NAMALWA (cell line): ENCODE measurements at regions not wholly inside any gene's neighbourhood (a gene's known extent, or its start where the extent isn't known, plus 50 kb on each side); places are given as distances from the start of the nearest gene placed in this dataset.

Experiments
- DNase-seq: peaks from one replicate; pipeline ENCODE4 v3.0.0-alpha.2; 2015; ENCODE audit warnings: low spot score

GRCh38 chr12:89256060-89256459, 96.2 kb downstream of the DUSP6 start:
- DNase-seq: no peak

GRCh38 chr12:89253488-89253887, 98.8 kb downstream of the DUSP6 start:
- no peak for DNase-seq

DNA sequence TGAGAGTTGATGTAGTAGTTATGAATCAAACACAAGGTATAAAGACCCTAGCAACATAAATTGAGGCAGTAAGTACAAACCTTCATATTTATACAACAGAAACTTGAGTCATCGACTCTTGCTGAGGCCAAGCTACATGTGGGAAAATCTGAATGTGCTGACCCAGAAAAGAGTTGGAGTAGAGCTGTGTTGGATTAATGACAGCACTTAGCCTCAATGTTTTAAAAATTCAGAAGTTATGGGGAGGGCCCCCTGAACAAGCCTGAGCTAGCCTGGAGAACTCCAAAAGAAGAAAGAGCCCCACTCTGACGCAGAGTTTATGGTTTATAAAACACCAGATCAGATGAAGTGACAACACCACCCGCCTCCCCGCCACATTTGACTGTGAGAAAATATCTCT, 100.0 kb downstream of the DUSP6 start:
- DNase-seq: no peak

DNA sequence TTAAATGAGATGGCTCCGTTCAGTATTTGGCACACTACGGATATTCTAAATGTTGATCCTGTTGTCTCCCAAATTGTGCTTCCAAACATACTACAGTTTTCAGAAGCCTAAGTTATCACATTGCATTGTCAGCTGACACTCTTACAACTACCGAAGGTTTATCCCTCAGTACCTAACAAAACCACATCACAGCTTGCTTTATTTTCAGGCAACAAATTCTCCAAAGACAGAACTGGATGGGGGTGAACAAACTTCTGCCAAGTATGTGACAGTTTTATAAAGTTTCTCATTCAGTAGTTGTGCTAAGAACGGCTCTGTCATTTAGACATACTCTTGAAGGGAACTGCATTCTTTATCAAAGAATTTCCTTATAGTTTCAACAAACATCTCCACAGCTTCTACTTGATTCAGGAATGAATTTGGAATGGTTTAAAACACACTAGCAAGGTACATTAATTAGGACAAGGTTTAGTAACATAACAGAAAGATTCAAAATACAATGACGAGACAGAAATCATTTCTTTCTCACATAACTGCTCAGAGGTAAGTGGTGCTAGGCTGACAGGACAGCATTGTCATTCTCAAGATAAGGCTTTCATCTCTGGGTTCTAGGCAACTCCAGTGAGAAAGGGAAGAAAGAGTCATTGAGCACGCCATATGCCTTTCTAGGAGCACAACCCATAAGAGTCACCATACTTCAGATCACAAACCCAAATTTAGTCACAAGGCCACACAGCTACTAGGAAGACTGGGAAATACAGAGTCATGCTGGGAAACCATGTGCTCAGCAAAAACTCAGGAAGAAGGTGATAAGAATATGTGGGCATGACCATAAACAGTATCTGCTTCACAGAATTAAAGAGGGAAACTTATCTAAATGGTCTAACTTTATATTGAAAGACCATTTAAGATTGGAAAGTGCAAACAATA, 100.7 kb downstream of the DUSP6 start:
- no peak for DNase-seq

DNA sequence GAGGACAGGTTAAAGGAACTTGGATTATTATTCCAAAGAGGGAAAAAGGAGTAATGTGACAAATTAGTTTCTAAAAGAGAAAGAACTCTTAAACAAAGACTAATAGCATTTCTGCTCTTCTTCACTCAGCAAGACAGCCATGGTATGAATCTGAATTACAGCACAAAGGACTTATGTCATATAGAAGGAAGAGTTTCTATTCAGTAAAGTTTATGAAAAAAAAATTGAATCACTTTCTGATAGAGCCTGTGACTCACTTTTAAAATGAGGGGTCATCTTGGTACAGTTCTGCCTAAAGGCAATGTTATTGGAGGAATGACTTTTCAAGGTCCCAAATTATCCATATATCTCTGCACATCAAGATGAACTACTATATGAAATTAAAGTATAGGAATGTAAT, 101.7 kb downstream of the DUSP6 start:
- DNase-seq: no peak

DNA sequence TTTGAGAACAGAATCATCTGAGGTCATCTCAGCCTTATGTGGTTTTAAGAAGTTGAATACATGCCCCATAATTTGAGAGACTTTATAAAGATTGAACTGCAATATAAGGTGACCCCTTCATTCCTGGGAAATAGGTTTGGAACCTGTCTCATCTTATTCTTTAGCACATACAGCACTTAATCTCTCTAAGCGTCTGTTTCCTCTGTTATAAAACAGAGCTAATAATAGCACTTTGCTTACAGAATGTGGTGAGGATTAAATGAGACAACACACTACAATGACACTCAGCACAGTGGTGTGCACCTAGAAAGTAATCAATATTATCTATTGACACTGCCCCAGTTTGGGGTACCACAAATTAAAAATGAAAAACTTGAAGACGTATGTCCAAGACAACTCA, 102.1 kb downstream of the DUSP6 start:
- DNase-seq: no peak

DNA sequence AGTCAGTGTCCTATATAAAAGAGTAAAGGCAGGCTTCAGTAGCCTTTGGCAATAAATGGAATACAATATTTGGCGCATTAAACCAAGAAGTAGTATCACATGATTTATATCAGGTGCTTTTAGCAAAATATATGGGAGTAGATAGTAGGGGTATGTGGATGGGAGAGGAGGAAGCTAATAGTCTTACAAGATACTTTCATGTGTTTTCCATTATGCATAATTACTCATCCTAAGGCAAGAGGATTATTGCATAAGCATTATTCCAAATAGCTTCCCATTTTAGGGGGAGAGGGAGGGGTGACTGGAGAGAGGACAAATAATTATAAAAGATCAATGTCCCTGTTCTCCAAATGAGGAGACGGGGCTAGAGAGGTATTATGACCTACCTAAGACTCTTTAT, 104.3 kb downstream of the DUSP6 start:
- DNase-seq: no peak

GRCh38 chr12:89247541-89247942, 104.8 kb downstream of the DUSP6 start:
- DNase-seq: no peak

- peak; percentile 8 for DNase-seq
Measured at GRCh38 chr12:89245090-89245489, 107.2 kb downstream of the DUSP6 start.

DNA sequence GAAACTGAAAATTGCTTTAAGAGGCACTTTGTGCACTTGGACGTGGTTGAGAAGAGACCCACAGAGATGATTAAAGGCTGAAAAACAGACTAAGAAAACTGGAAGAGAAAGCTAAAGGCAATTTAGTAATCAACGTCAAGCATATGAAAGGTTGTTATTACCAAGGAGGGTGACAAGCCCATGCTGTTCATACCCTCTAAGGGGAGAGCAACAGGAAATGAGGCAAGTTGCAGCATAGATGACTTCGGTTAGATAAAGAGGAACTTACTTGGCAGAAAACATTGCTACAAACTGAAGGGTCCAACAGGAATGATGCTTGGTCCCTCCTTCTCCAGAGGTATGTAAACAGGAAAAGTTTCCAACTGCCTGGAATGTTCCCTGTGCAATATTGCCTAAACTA, 107.8 kb downstream of the DUSP6 start:
- peak; percentile 25 for DNase-seq

GRCh38 chr12:89243771-89244170, 108.5 kb downstream of the DUSP6 start:
- DNase-seq: no peak

GRCh38 chr12:89239534-89239933, 112.8 kb downstream of the DUSP6 start:
- DNase-seq: no peak

GRCh38 chr12:89238593-89238992, 113.7 kb downstream of the DUSP6 start:
- DNase-seq: no peak

DNA sequence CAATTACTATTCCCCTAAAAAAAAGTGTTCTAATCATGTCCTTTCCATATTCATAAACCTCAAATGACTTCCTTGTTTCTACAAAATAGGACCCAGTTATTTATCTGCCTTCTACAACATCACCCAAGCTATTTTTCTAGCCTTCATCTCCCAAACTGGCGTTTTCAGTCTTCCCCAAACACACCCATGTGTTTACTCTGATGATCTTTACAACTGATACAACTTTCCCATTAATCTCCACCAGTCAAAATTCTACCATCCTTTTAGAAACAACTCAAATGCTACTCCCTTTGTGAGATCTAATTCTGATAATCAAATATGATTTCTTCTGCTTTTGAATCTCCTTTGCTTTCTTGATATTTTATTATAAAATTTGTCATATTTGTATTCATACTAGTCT, 114.5 kb downstream of the DUSP6 start:
- DNase-seq: no peak

DNA sequence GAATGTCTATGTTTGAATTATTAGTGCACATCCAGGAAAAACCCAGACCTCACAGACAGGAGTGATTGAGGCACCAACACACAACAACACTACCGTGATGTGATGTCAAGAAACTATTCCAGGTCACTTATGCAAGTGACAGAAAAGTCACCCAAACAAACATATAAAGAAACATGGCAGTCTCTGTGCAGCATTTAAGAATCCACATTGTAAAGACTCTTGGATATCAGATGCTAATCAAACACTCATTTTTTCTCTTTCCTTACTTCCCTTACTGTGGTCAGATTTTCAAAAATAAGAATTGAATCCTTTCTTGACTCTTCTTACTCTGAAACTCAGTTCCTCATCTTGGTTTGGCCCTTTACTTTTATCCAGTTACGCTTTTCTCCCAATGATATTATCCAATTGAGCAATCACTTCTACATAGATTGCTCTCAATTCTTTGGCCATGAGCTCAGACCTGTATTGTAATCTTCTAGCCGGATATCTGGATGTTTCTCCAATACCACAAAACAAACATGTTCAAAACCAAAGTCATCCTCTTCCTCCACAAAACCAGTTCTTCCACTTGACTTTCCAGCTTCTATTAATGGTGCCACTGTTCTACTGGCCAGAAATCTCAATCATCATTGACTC, 115.4 kb downstream of the DUSP6 start:
- no peak for DNase-seq

DNA sequence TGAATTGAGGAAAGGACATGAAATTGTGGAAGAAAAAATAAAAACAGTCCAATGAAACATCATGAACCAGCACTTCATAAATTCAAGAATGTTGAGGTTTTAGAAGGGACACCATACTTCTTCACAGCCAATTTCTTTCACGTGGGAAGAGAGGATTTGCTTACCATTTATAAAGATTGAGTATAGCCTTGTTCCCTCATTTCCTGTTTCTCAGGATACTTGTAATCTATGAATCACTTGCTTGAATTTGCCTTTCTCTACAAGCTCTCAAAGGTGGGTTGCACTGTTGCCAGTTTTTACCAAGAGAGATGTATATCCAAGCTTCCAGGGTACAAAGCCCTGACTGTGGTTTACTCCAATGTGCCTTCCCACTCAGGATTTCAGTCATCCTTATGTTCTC, 116.1 kb downstream of the DUSP6 start:
- DNase-seq: no peak

GRCh38 chr12:89235189-89235993, 116.9 kb downstream of the DUSP6 start:
- DNase-seq: no peak

DNA sequence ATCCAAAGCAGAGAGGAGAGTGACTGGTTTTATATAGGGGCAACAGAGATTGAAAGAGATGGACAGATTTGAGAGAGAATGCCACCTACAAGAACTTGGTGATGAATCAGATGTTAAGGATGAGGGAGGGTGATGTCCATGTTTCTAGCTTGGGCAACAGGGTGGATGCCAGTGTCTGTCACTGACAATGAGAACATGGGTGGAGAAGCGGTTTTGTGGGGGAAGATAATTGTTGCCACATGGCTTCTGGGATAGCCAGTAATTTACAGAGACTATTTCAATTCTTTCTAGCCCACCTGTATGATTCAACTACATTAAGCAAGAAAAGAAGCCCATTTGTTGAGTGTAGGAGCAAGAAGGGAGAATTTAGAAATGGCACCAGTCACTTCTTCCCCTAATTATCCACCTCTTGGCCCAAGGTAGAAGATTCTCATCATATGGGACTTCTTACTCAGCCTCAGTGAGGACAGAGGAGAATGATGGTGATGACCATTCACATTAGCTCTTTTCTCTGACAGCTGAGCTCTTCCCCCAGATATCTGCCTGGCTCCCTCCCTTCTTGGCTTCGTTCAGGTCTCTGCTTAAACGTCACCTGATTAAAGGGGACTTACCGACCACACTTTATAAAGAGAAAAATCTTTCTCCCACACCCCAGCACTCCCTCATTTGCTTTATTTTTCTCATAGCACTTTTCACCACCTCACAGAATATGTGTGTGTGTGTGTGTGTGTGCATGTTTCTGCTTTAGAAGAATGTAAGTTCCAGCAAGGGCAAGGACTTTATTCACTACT, 117.8 kb downstream of the DUSP6 start:
- no peak for DNase-seq

DNA sequence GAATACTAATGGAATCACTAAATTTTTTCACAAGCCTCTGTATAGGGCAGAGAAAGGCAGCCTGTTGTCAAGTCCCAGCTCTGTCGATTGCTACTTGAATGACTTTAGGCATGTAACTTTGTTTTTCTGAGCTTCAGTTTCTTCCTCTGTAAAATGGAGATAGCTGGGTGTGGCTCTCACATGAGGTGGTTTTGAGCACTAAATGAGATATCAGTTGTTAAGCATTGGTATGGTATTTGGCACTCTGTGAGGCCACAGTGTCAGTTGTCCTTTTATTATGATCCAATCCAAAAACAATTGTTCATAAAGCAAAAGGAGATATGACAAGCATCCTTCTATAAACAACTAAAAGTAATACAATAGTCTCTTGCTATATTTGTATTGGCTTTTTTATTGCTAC, 120.6 kb downstream of the DUSP6 start:
- DNase-seq: no peak

- DNase-seq: no peak
Measured at GRCh38 chr12:89230376-89231315, 121.7 kb downstream of the DUSP6 start.

DNA sequence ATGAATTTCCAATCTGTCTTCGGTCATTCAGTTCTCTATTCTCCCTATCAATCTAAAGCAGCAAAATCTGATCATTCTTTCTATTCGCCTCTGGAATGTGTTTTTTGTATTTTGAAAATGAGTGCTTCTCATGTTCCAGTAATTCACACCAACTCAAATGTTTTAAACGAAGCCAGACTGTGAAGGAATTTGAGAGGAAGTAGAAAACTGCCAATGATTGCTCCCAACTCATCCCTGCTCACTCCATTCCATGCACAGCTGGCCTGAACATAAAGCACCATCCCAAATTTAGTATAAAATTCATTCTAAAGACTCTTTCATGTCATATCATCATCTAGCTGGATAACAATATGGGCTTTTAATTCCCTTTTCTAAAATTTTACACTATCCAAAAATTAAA, 123.8 kb downstream of the DUSP6 start:
- no peak for DNase-seq
